IMR-90 (cell line): ENCODE measurements at regions not wholly inside any gene's neighbourhood (a gene's known extent, or its start where the extent isn't known, plus 50 kb on each side); places are given as distances from the start of the nearest gene placed in this dataset.

ENCODE experiments used
- CHD1 ChIP-seq: IDR thresholded peaks from 2 replicates; pipeline ENCODE4 v1.6.1; 2012; ENCODE audit warnings: low read depth, low read length, improper control_type of control experiment
- CTCF ChIP-seq: conservative IDR thresholded peaks from 2 replicates; pipeline ENCODE4 v1.5.1; 2012; ENCODE audit warnings: mild to moderate bottlenecking, low read depth, low read length, improper control_type of control experiment
- ELK1 ChIP-seq: fragments of 150-350 bp; IDR thresholded peaks from 2 replicates; pipeline ENCODE4 v1.6.1; 2016; ENCODE audit warnings: low read depth, mild to moderate bottlenecking, low read length, moderate library complexity, borderline replicate concordance
- MXI1 ChIP-seq: IDR thresholded peaks from 2 replicates; pipeline ENCODE4 v1.6.1; 2012; ENCODE audit warnings: low read depth, mild to moderate bottlenecking, low read length, moderate library complexity, borderline replicate concordance
- POLR2A ChIP-seq: IDR thresholded peaks from 2 replicates; pipeline ENCODE4 v1.6.1; 2012; ENCODE audit warnings: mild to moderate bottlenecking, low read depth, low read length
- RCOR1 ChIP-seq: IDR thresholded peaks from 2 replicates; pipeline ENCODE4 v1.6.1; 2012; ENCODE audit warnings: mild to moderate bottlenecking, low read length, improper control_type of control experiment; ENCODE audit not compliant: insufficient replicate concordance
- SMC3 ChIP-seq: fragments of 150-350 bp; IDR thresholded peaks from 2 replicates; pipeline ENCODE4 v1.6.1; 2016; ENCODE audit warnings: low read depth, mild to moderate bottlenecking, antibody characterized with exemption, low read length, moderate library complexity
- USF2 ChIP-seq: fragments of 150-350 bp; IDR thresholded peaks from 2 replicates; pipeline ENCODE4 v1.6.1; 2017; ENCODE audit warnings: mild to moderate bottlenecking, antibody characterized with exemption, low read length, low read depth

- TF ChIP-seq CTCF (no peak), USF2 (no peak), POLR2A (no peak), ELK1 (no peak), CHD1 (no peak), SMC3 (no peak), MXI1 (no peak), RCOR1 (no peak)
Observed at GRCh38 chr6:40958738-40959137, 80.3 kb downstream of the UNC5CL start.
